Right lobe of liver (tissue), 6 donors: ENCODE measurements at regions not wholly inside any gene's neighbourhood (a gene's known extent, or its start where the extent isn't known, plus 50 kb on each side); places are given as distances from the start of the nearest gene placed in this dataset.
"Not testable (repeated sequence)": the region's sequence is repeated elsewhere in the genome, so short reads cannot be mapped to it uniquely, and the experiment has no call there.

ENCODE experiments used
- ATAC-seq, 4 donors: fragments of 200-7000 bp; cut with Tn5 transposase; one replicate each; pipeline ENCODE4 v1.9.1; 2020; ENCODE audit warnings: mild to moderate bottlenecking in 4 of 4, moderate library complexity in 4 of 4
- DNase-seq, 3 donors: peaks; one replicate each; pipeline ENCODE4 v3.0.0-alpha.2; 2020
- H3K27ac ChIP-seq, 3 donors: fragments of 200-600 bp; one replicate each; pipeline ENCODE4 v1.8.0; 2022
- H3K27me3 ChIP-seq, 2 donors: fragments of 200-600 bp; one replicate each; pipeline ENCODE4 v1.8.0; 2022
- H3K36me3 ChIP-seq, 4 donors: fragments of 200-600 bp; sonication (generic) in 1 of 4; one replicate each; pipeline versions ENCODE4 v1.5.1 to v1.8.0; 2017 to 2022; ENCODE audit warnings: control low read depth in 1 of 4
- H3K4me1 ChIP-seq, 4 donors: fragments of 200-600 bp; sonication (generic) in 1 of 4; one replicate each; pipeline versions ENCODE4 v1.5.1 to v1.8.0; 2017 to 2022; ENCODE audit warnings: control low read depth in 1 of 4
- H3K4me3 ChIP-seq, 3 donors: fragments of 200-600 bp; one replicate each; pipeline ENCODE4 v1.8.0; 2022
- H3K9me3 ChIP-seq, 4 donors: fragments of 200-600 bp; sonication (generic) in 1 of 4; one replicate each; pipeline versions ENCODE4 v1.5.1 to v1.8.0; 2017 to 2022; ENCODE audit warnings: control low read depth in 1 of 4
- POLR2A ChIP-seq: fragments of 450-650 bp; IDR thresholded peaks from one replicate; pipeline ENCODE4 v1.6.1; 2017; ENCODE audit warnings: antibody characterized with exemption, mild to moderate bottlenecking
- WGBS: methylation state at CpG from one replicate; pipeline ENCODE4 v1.1.6; 2018; ENCODE audit warnings: low coverage, low lambda C conversion rate; ENCODE audit not compliant: insufficient coverage; ENCODE audit errors: missing lambda C conversion rate; 5-methylcytosine and 5-hydroxymethylcytosine counted together
- intact Hi-C, 2 donors: fragments of 100-400 bp; cut with DNase I; formaldehyde crosslinking; loops; one replicate each; pipeline versions ENCODE4 v1.11.2 to v1.14.1; 2022
- TF ChIP-seq, protein P1 (sequence below), 4 donors: fragments of 200-600 bp in 3 of 4; fragments of 450-650 bp in 1 of 4; IDR thresholded peaks; one replicate each; pipeline versions ENCODE4 v1.5.1 to v1.8.0; 2016 to 2022; ENCODE audit warnings: antibody characterized with exemption in 4 of 4, mild to moderate bottlenecking in 2 of 4
- donor health status: DM: no; HTN: yes; CAD: no.
- donor health status: DM: no; HTN: no; CAD: no.
- donor health status: DM: no; HTN: no; CAD: no.
- donor health status: DM: no; HTN: yes; CAD: no.
- donor health status: DM: no; HTN: yes; CAD: no.

DNA sequence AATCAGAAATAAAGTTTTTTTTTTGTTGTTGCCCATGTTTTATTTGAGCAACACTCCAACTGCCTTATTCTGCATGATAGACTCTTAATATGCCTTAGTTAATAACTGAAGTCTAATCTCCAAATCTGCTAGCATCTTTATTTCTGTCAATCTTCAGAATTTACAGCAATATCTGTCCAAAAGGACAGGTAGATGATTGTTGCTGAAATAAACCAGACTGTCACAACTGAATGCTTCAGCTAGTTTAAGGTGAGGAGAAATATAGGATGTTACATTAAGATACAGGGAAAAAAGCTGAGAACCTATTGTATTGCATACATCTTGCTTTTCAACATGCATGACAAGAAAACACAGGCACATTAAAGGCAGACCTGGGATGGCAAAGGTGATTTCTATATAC is 204.3 kb downstream of the SLITRK1 start:
- H3K27ac ChIP-seq: no peak overlapping the region
- intact Hi-C loops: no loop called here
- H3K4me1 ChIP-seq: no peaks in the 10 kb centered on the region
- DNase-seq: no peak
- no peaks in the 10 kb centered on the region for H3K27me3 ChIP-seq
- no peak overlapping the region for H3K4me3 ChIP-seq
- ATAC-seq: no peak
- H3K9me3 ChIP-seq: no peaks in the 10 kb centered on the region
- no peaks in the 10 kb centered on the region for H3K36me3 ChIP-seq
- TF ChIP-seq, protein P1, sequence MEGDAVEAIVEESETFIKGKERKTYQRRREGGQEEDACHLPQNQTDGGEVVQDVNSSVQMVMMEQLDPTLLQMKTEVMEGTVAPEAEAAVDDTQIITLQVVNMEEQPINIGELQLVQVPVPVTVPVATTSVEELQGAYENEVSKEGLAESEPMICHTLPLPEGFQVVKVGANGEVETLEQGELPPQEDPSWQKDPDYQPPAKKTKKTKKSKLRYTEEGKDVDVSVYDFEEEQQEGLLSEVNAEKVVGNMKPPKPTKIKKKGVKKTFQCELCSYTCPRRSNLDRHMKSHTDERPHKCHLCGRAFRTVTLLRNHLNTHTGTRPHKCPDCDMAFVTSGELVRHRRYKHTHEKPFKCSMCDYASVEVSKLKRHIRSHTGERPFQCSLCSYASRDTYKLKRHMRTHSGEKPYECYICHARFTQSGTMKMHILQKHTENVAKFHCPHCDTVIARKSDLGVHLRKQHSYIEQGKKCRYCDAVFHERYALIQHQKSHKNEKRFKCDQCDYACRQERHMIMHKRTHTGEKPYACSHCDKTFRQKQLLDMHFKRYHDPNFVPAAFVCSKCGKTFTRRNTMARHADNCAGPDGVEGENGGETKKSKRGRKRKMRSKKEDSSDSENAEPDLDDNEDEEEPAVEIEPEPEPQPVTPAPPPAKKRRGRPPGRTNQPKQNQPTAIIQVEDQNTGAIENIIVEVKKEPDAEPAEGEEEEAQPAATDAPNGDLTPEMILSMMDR (IDR thresholded peaks at IDR 0.05): no peak
- TF ChIP-seq POLR2A: no peak

GRCh38 chr13:83672612-83673011 is 209.7 kb downstream of the SLITRK1 start:
- no peak for ATAC-seq
- TF ChIP-seq, protein P1 (IDR thresholded peaks at IDR 0.05): no peak
- TF ChIP-seq POLR2A: no peak
- no peaks in the 10 kb centered on the region for H3K9me3 ChIP-seq
- H3K27ac ChIP-seq: no peak overlapping the region
- no peak for DNase-seq
- no peak overlapping the region for H3K4me3 ChIP-seq
- H3K4me1 ChIP-seq: no peaks in the 10 kb centered on the region
- no peaks in the 10 kb centered on the region for H3K27me3 ChIP-seq
- WGBS: 69% methylated on average over 2 of the region's 2 CpGs
- no peaks in the 10 kb centered on the region for H3K36me3 ChIP-seq
- intact Hi-C loops: no loop called here

DNA sequence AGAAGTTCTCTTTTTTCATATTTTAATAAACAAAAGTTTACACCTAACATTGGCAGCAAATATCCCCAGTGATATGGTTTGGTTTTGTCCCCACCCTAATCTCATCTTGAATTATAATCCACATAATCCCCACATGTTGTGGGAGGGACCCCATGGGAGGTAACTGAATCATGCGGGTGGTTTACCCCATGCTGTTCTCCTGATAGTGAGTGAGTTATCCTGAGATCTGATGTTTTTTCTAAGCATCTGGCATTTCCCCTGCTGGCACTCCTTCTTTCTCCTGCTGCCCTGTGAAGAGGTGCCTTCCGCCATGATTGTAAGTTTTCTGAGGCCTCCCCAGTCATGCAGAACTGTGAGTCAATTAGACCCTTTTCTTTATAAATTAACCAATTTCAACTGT is 214.7 kb downstream of the SLITRK1 start:
- WGBS: 56% methylated on average over 1 of the region's 2 CpGs
- no peak overlapping the region for H3K4me3 ChIP-seq
- H3K27me3 ChIP-seq: no peaks in the 10 kb centered on the region
- TF ChIP-seq POLR2A: no peak
- TF ChIP-seq, protein P1 (IDR thresholded peaks at IDR 0.05): no peak
- H3K36me3 ChIP-seq: no peaks in the 10 kb centered on the region
- ATAC-seq: no peak
- H3K27ac ChIP-seq: no peak overlapping the region
- no peaks in the 10 kb centered on the region for H3K4me1 ChIP-seq
- intact Hi-C loops: no loop called here
- H3K9me3 ChIP-seq: no peaks in the 10 kb centered on the region
- DNase-seq: no peak

- intact Hi-C loops: no loop called here
- TF ChIP-seq, protein P1 (IDR thresholded peaks at IDR 0.05): no peak
- TF ChIP-seq POLR2A: no peak
- H3K27ac ChIP-seq: no peak overlapping the region
- H3K9me3 ChIP-seq: no peaks in the 10 kb centered on the region
- H3K4me3 ChIP-seq: no peak overlapping the region
- H3K27me3 ChIP-seq: no peaks in the 10 kb centered on the region
- no peaks in the 10 kb centered on the region for H3K36me3 ChIP-seq
- no peak for DNase-seq
- no peak for ATAC-seq
- no peaks in the 10 kb centered on the region for H3K4me1 ChIP-seq
- WGBS: 44% methylated on average over 1 of the region's 1 CpG
Observed at GRCh38 chr13:83666141-83666540, 216.1 kb downstream of the SLITRK1 start.

DNA sequence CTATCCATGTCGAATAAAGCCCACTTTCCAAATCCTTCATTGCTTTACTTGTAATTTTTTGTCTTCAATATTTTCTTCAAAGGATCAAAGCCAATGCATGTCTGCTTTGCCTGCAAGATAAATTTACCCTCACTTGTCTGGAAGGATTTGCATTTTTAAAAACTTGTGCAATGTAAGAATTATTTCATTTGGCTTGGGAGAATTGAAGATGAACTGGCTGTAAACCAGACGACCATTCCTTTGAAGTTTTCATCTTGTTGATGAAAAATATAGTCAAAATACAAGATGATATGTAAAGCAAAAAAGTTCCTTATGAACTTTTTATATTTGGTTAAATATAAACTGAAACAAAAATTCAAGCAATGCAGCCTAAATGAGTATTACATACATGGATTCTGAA is 225.0 kb downstream of the SLITRK1 start:
- WGBS: 24% methylated on average over 2 of the region's 2 CpGs
- Histone ChIP-seq H3K36me3 (no peaks in the 10 kb centered on the region), H3K4me3 (no peak overlapping the region), H3K9me3 (no peaks in the 10 kb centered on the region), H3K4me1 (no peaks in the 10 kb centered on the region), H3K27me3 (no peaks in the 10 kb centered on the region), H3K27ac (no peak overlapping the region)
- ATAC-seq (no peak), DNase-seq (no peak)
- intact Hi-C loops: no loop called here
- TF ChIP-seq, protein P1 (IDR thresholded peaks at IDR 0.05): no peak
- TF ChIP-seq POLR2A: no peak

GRCh38 chr13:83642617-83643016 is 239.7 kb downstream of the SLITRK1 start:
- H3K36me3 ChIP-seq, H3K27me3 ChIP-seq, ATAC-seq, intact Hi-C loops, DNase-seq, H3K9me3 ChIP-seq, H3K4me3 ChIP-seq, H3K27ac ChIP-seq, H3K4me1 ChIP-seq: not testable (repeated sequence)
- 40% methylated on average over 2 of the region's 3 CpGs for WGBS
